PC-3 (cell line): ENCODE measurements at regions not wholly inside any gene's neighbourhood (a gene's known extent, or its start where the extent isn't known, plus 50 kb on each side); places are given as distances from the start of the nearest gene placed in this dataset.

Source experiments
- CTCF ChIP-seq: fragments of 300-600 bp; sonication (generic); conservative IDR thresholded peaks from 2 replicates; pipeline ENCODE4 v1.5.1; 2017; ENCODE audit warnings: antibody characterized with exemption, low read depth, mild to moderate bottlenecking, low read length
- EZH2phosphoT487 ChIP-seq: fragments of 300-600 bp; sonication (generic); IDR thresholded peaks from 2 replicates; pipeline ENCODE4 v1.6.1; 2018; ENCODE audit warnings: mild to moderate bottlenecking, antibody characterized with exemption, low read length, borderline replicate concordance

DNA sequence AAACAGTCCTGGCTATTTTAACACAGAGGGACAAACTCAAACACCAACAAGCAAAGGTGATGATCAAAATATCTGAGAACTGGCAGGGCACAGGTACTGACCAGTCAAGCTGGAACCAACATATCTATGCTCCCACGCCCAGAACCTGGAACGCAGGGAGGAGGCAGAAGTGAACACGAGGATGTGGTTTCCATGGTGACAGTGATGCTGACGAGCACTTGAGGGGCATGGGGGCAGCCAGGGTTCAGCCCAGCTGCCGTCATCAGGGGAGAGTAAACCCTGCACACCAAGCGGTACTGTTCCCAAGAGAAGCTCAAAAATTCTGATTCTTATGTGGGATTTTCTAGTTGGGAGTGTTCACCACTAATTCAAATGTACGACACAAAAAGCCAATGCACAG lies 113.6 kb upstream of the SFSWAP start:
- TF ChIP-seq CTCF (no peak), EZH2phosphoT487 (no peak)
